ENCODE measurements at regions not wholly inside any gene's neighbourhood (a gene's known extent, or its start where the extent isn't known, plus 50 kb on each side); places are given as distances from the start of the nearest gene placed in this dataset.
A peak's percentile ranks its signal among the peaks of the same experiment; 100 is the strongest.

- DNase-seq, result no peak
These were observed 811.1 kb upstream of the SALL3 start for GRCh38 chr18:78168526-78168925.

- DNase-seq, result no peak
These were observed 810.3 kb upstream of the SALL3 start for GRCh38 chr18:78169174-78169864.

GRCh38 chr18:78171954-78172353 lies 807.7 kb upstream of the SALL3 start:
- DNase-seq, result no peak

GRCh38 chr18:78174737-78175136 lies 804.9 kb upstream of the SALL3 start:
- DNase-seq, result no peak

- DNase-seq, result no peak
These were observed 800.8 kb upstream of the SALL3 start for GRCh38 chr18:78178812-78179211.

- no peak for DNase-seq
These were observed 798.9 kb upstream of the SALL3 start for GRCh38 chr18:78180741-78181140.

GRCh38 chr18:78183815-78184214 lies 795.8 kb upstream of the SALL3 start:
- DNase-seq, result no peak

GRCh38 chr18:78191276-78191675 lies 788.3 kb upstream of the SALL3 start:
- no peak for DNase-seq

- DNase-seq, result peak; percentile 19 to 45
These were observed 787.6 kb upstream of the SALL3 start for GRCh38 chr18:78192054-78192453.

GRCh38 chr18:78196280-78196679 lies 783.3 kb upstream of the SALL3 start:
- no peak for DNase-seq

GRCh38 chr18:78199002-78199401 lies 780.6 kb upstream of the SALL3 start:
- no peak for DNase-seq

GRCh38 chr18:78199611-78200010 lies 780.0 kb upstream of the SALL3 start:
- no peak for DNase-seq

GRCh38 chr18:78207942-78208341 lies 771.7 kb upstream of the SALL3 start:
- DNase-seq, result no peak

GRCh38 chr18:78208461-78208860 lies 771.2 kb upstream of the SALL3 start:
- no peak for DNase-seq

- DNase-seq, result no peak
These were observed 766.1 kb upstream of the SALL3 start for GRCh38 chr18:78213361-78213994.

- DNase-seq, result no peak
These were observed 758.1 kb upstream of the SALL3 start for GRCh38 chr18:78221496-78221895.

- no peak for DNase-seq
These were observed 750.6 kb upstream of the SALL3 start for GRCh38 chr18:78228974-78229373.

- DNase-seq, result no peak
These were observed 748.7 kb upstream of the SALL3 start for GRCh38 chr18:78230911-78231310.

- no peak for DNase-seq
These were observed 747.4 kb upstream of the SALL3 start for GRCh38 chr18:78232196-78232595.

GRCh38 chr18:78237864-78238263 lies 741.8 kb upstream of the SALL3 start:
- DNase-seq, result no peak

GRCh38 chr18:78238404-78239089 lies 741.1 kb upstream of the SALL3 start:
- no peak for DNase-seq

- no peak for DNase-seq
These were observed 740.5 kb upstream of the SALL3 start for GRCh38 chr18:78239090-78239457.

GRCh38 chr18:78240101-78240500 lies 739.5 kb upstream of the SALL3 start:
- DNase-seq, result no peak

GRCh38 chr18:78240627-78241252 lies 738.9 kb upstream of the SALL3 start:
- no peak for DNase-seq

All from hippocampal formation (tissue), 2 donors.